ENCODE measurements at regions not wholly inside any gene's neighbourhood (a gene's known extent, or its start where the extent isn't known, plus 50 kb on each side); places are given as distances from the start of the nearest gene placed in this dataset.

- Mint-ChIP-seq H3K4me3 (no peak overlapping the region), H3K9me3 (ENCODE audit: low read depth) (no peaks in the 10 kb centered on the region), H3K36me3 (no peaks in the 10 kb centered on the region), H3K4me1 (ENCODE audit: low read depth) (no peaks in the 10 kb centered on the region), H3K27me3 (peaks cover 1% of the 10 kb centered on the region), H3K27ac (no peak overlapping the region)
Observed at GRCh38 chr2:126220331-126220730, 435.6 kb upstream of the GYPC start.

GRCh38 chr2:126221506-126221905, 434.5 kb upstream of the GYPC start:
- no peak overlapping the region for H3K4me3 Mint-ChIP-seq
- no peak overlapping the region for H3K27ac Mint-ChIP-seq
- no peaks in the 10 kb centered on the region for H3K9me3 Mint-ChIP-seq (ENCODE audit: low read depth)
- H3K36me3 Mint-ChIP-seq = no peaks in the 10 kb centered on the region
- H3K27me3 Mint-ChIP-seq = peaks cover 1% of the 10 kb centered on the region
- no peaks in the 10 kb centered on the region for H3K4me1 Mint-ChIP-seq (ENCODE audit: low read depth)

- Mint-ChIP-seq H3K4me1 (ENCODE audit: low read depth) (no peaks in the 10 kb centered on the region), H3K27me3 (no peaks in the 10 kb centered on the region), H3K36me3 (no peaks in the 10 kb centered on the region), H3K9me3 (ENCODE audit: low read depth) (no peaks in the 10 kb centered on the region), H3K27ac (no peak overlapping the region), H3K4me3 (no peak overlapping the region)
Observed at GRCh38 chr2:126222278-126222677, 433.7 kb upstream of the GYPC start.

GRCh38 chr2:126224776-126225175, 431.2 kb upstream of the GYPC start:
- no peak overlapping the region for H3K27ac Mint-ChIP-seq
- no peaks in the 10 kb centered on the region for H3K4me1 Mint-ChIP-seq (ENCODE audit: low read depth)
- peaks cover 5% of the 10 kb centered on the region for H3K9me3 Mint-ChIP-seq (ENCODE audit: low read depth)
- no peaks in the 10 kb centered on the region for H3K36me3 Mint-ChIP-seq
- H3K27me3 Mint-ChIP-seq = no peaks in the 10 kb centered on the region
- no peak overlapping the region for H3K4me3 Mint-ChIP-seq

- Mint-ChIP-seq H3K27me3 (no peaks in the 10 kb centered on the region), H3K4me3 (no peak overlapping the region), H3K27ac (no peak overlapping the region)
Observed at GRCh38 chr2:126227250-126227649, 428.7 kb upstream of the GYPC start.

GRCh38 chr2:126228531-126228930, 427.4 kb upstream of the GYPC start:
- Mint-ChIP-seq H3K36me3 (no peaks in the 10 kb centered on the region), H3K4me1 (ENCODE audit: low read depth) (no peaks in the 10 kb centered on the region), H3K4me3 (no peak overlapping the region), H3K9me3 (ENCODE audit: low read depth) (peaks cover 5% of the 10 kb centered on the region), H3K27me3 (no peaks in the 10 kb centered on the region), H3K27ac (no peak overlapping the region)

More at GRCh38 chr2:126227250-126227649, 428.7 kb upstream of the GYPC start:
- H3K9me3 Mint-ChIP-seq (ENCODE audit: low read depth) = peaks cover 5% of the 10 kb centered on the region
- no peaks in the 10 kb centered on the region for H3K36me3 Mint-ChIP-seq
- H3K4me1 Mint-ChIP-seq (ENCODE audit: low read depth) = no peaks in the 10 kb centered on the region

- Mint-ChIP-seq H3K27me3 (no peaks in the 10 kb centered on the region), H3K4me3 (no peak overlapping the region), H3K9me3 (ENCODE audit: low read depth) (no peaks in the 10 kb centered on the region), H3K27ac (no peak overlapping the region), H3K36me3 (no peaks in the 10 kb centered on the region), H3K4me1 (ENCODE audit: low read depth) (no peaks in the 10 kb centered on the region)
Observed at GRCh38 chr2:126238251-126238650, 417.7 kb upstream of the GYPC start.

GRCh38 chr2:126239320-126239955, 416.5 kb upstream of the GYPC start:
- Mint-ChIP-seq H3K4me3 (no peak overlapping the region), H3K27ac (no peak overlapping the region), H3K4me1 (ENCODE audit: low read depth) (no peaks in the 10 kb centered on the region), H3K27me3 (no peaks in the 10 kb centered on the region), H3K9me3 (ENCODE audit: low read depth) (no peaks in the 10 kb centered on the region), H3K36me3 (no peaks in the 10 kb centered on the region)

GRCh38 chr2:126241001-126241400, 415.0 kb upstream of the GYPC start:
- Mint-ChIP-seq H3K9me3 (ENCODE audit: low read depth) (no peaks in the 10 kb centered on the region), H3K4me1 (ENCODE audit: low read depth) (no peaks in the 10 kb centered on the region), H3K27ac (no peak overlapping the region), H3K4me3 (no peak overlapping the region), H3K36me3 (no peaks in the 10 kb centered on the region), H3K27me3 (no peaks in the 10 kb centered on the region)

GRCh38 chr2:126241411-126241810, 414.5 kb upstream of the GYPC start:
- H3K27me3 Mint-ChIP-seq = no peaks in the 10 kb centered on the region
- no peak overlapping the region for H3K27ac Mint-ChIP-seq
- no peaks in the 10 kb centered on the region for H3K4me1 Mint-ChIP-seq (ENCODE audit: low read depth)
- no peaks in the 10 kb centered on the region for H3K36me3 Mint-ChIP-seq
- H3K4me3 Mint-ChIP-seq = no peak overlapping the region
- no peaks in the 10 kb centered on the region for H3K9me3 Mint-ChIP-seq (ENCODE audit: low read depth)

GRCh38 chr2:126244937-126245336, 411.0 kb upstream of the GYPC start:
- no peak overlapping the region for H3K4me3 Mint-ChIP-seq
- no peaks in the 10 kb centered on the region for H3K9me3 Mint-ChIP-seq (ENCODE audit: low read depth)
- H3K4me1 Mint-ChIP-seq (ENCODE audit: low read depth) = no peaks in the 10 kb centered on the region
- H3K36me3 Mint-ChIP-seq = no peaks in the 10 kb centered on the region
- H3K27me3 Mint-ChIP-seq = no peaks in the 10 kb centered on the region
- no peak overlapping the region for H3K27ac Mint-ChIP-seq

- H3K27ac Mint-ChIP-seq = no peak overlapping the region
- no peak overlapping the region for H3K4me3 Mint-ChIP-seq
- no peaks in the 10 kb centered on the region for H3K36me3 Mint-ChIP-seq
- H3K27me3 Mint-ChIP-seq = peaks cover 2% of the 10 kb centered on the region
- no peaks in the 10 kb centered on the region for H3K4me1 Mint-ChIP-seq (ENCODE audit: low read depth)
- H3K9me3 Mint-ChIP-seq (ENCODE audit: low read depth) = no peaks in the 10 kb centered on the region
Observed at GRCh38 chr2:126253669-126254068, 402.3 kb upstream of the GYPC start.

GRCh38 chr2:126264625-126265024, 391.3 kb upstream of the GYPC start:
- H3K4me1 Mint-ChIP-seq (ENCODE audit: low read depth) = no peaks in the 10 kb centered on the region
- no peaks in the 10 kb centered on the region for H3K9me3 Mint-ChIP-seq (ENCODE audit: low read depth)
- peaks cover 2% of the 10 kb centered on the region for H3K27me3 Mint-ChIP-seq
- no peak overlapping the region for H3K27ac Mint-ChIP-seq
- no peak overlapping the region for H3K4me3 Mint-ChIP-seq
- H3K36me3 Mint-ChIP-seq = no peaks in the 10 kb centered on the region

- Mint-ChIP-seq H3K4me1 (ENCODE audit: low read depth) (no peaks in the 10 kb centered on the region), H3K9me3 (ENCODE audit: low read depth) (no peaks in the 10 kb centered on the region), H3K27me3 (peaks cover 2% of the 10 kb centered on the region), H3K36me3 (no peaks in the 10 kb centered on the region), H3K4me3 (no peak overlapping the region), H3K27ac (no peak overlapping the region)
Observed at GRCh38 chr2:126269911-126270310, 386.0 kb upstream of the GYPC start.

- peaks cover 4% of the 10 kb centered on the region for H3K27me3 Mint-ChIP-seq
- H3K9me3 Mint-ChIP-seq (ENCODE audit: low read depth) = no peaks in the 10 kb centered on the region
- no peak overlapping the region for H3K27ac Mint-ChIP-seq
- H3K36me3 Mint-ChIP-seq = no peaks in the 10 kb centered on the region
- H3K4me1 Mint-ChIP-seq (ENCODE audit: low read depth) = no peaks in the 10 kb centered on the region
- no peak overlapping the region for H3K4me3 Mint-ChIP-seq
Observed at GRCh38 chr2:126270587-126270986, 385.4 kb upstream of the GYPC start.

GRCh38 chr2:126272401-126272800, 383.6 kb upstream of the GYPC start:
- Mint-ChIP-seq H3K36me3 (no peaks in the 10 kb centered on the region), H3K4me3 (no peak overlapping the region)

More at GRCh38 chr2:126272401-126272800, 383.6 kb upstream of the GYPC start:
- Mint-ChIP-seq H3K27ac (no peak overlapping the region), H3K4me1 (ENCODE audit: low read depth) (no peaks in the 10 kb centered on the region), H3K27me3 (peaks cover 6% of the 10 kb centered on the region), H3K9me3 (ENCODE audit: low read depth) (no peaks in the 10 kb centered on the region)
